Lung (tissue), 11 donors: ENCODE measurements at regions not wholly inside any gene's neighbourhood (a gene's known extent, or its start where the extent isn't known, plus 50 kb on each side); places are given as distances from the start of the nearest gene placed in this dataset.

Experiments used
- ATAC-seq: fragments of 200-7000 bp; cut with Tn5 transposase; one replicate; pipeline ENCODE4 v1.9.1; 2020; ENCODE audit warnings: moderate number of reproducible peaks; ENCODE audit not compliant: insufficient read depth, low FRiP score
- DNase-seq, 3 donors: peaks; one replicate each; pipeline ENCODE4 v3.0.0-alpha.2; 2013 to 2017
- H3K27ac ChIP-seq, 2 donors: one replicate each; pipeline ENCODE4 v1.5.1; 2013; ENCODE audit warnings: mild to moderate bottlenecking in 2 of 2, moderate library complexity in 2 of 2, control low read depth in 1 of 2, inconsistent platforms in 1 of 2, low read depth in 1 of 2, low read length in 1 of 2
- H3K27me3 ChIP-seq, 3 donors: one replicate each; pipeline ENCODE4 v1.5.1; 2013; ENCODE audit warnings: low read length in 2 of 3; ENCODE audit not compliant: control insufficient read depth in 3 of 3, insufficient read depth in 3 of 3
- H3K36me3 ChIP-seq, 4 donors: one replicate each; pipeline ENCODE4 v1.5.1; 2013; ENCODE audit warnings: low read length in 4 of 4, mild to moderate bottlenecking in 1 of 4, moderate library complexity in 1 of 4; ENCODE audit not compliant: control insufficient read depth in 4 of 4, insufficient read depth in 4 of 4
- H3K4me1 ChIP-seq, 5 donors: one replicate each; pipeline ENCODE4 v1.5.1; 2013; ENCODE audit warnings: low read length in 5 of 5, mild to moderate bottlenecking in 2 of 5, moderate library complexity in 1 of 5; ENCODE audit not compliant: control insufficient read depth in 5 of 5, insufficient read depth in 5 of 5
- H3K4me3 ChIP-seq: one replicate; pipeline ENCODE4 v1.5.1; 2013; ENCODE audit warnings: mild to moderate bottlenecking, control low read depth, moderate library complexity
- H3K9ac ChIP-seq, 2 donors: one replicate each; pipeline ENCODE4 v1.5.1; 2013; ENCODE audit warnings: low read length in 2 of 2, control low read depth in 1 of 2; ENCODE audit not compliant: insufficient read depth in 1 of 2
- H3K9me3 ChIP-seq, 4 donors: one replicate each; pipeline ENCODE4 v1.5.1; 2013; ENCODE audit warnings: low read length in 3 of 4, mild to moderate bottlenecking in 1 of 4, moderate library complexity in 1 of 4; ENCODE audit not compliant: control insufficient read depth in 4 of 4, insufficient read depth in 3 of 4
- WGBS, 2 donors: extraction: QIAGEN DNeasy Blood & Tissue Kit; methylation state at CpG; one replicate each; pipeline ENCODE4 v1.1.7; 2013; 5-methylcytosine and 5-hydroxymethylcytosine counted together
- TF ChIP-seq, protein P1 (sequence below): IDR thresholded peaks from 2 replicates; pipeline ENCODE4 v1.5.1; 2012; ENCODE audit warnings: mild to moderate bottlenecking; ENCODE audit errors: control extremely low read depth, extremely low read depth
- donor health status: control.
- donor health status: control.
- donor health status: Bipolar disorder and iron deficiency.
- donor health status: healthy.
- donor health status: DM: yes; HTN: yes; CAD: no.

- Histone ChIP-seq H3K4me3 (no peak overlapping the region), H3K9me3 (no peaks in the 10 kb centered on the region), H3K27ac (no peak overlapping the region), H3K27me3 (no peaks in the 10 kb centered on the region), H3K4me1 (no peaks in the 10 kb centered on the region), H3K36me3 (no peaks in the 10 kb centered on the region), H3K9ac (no peak overlapping the region)
- WGBS, 2 donors = 65 to 79% methylated on average over 5 of the region's 5 CpGs
- TF ChIP-seq, protein P1, sequence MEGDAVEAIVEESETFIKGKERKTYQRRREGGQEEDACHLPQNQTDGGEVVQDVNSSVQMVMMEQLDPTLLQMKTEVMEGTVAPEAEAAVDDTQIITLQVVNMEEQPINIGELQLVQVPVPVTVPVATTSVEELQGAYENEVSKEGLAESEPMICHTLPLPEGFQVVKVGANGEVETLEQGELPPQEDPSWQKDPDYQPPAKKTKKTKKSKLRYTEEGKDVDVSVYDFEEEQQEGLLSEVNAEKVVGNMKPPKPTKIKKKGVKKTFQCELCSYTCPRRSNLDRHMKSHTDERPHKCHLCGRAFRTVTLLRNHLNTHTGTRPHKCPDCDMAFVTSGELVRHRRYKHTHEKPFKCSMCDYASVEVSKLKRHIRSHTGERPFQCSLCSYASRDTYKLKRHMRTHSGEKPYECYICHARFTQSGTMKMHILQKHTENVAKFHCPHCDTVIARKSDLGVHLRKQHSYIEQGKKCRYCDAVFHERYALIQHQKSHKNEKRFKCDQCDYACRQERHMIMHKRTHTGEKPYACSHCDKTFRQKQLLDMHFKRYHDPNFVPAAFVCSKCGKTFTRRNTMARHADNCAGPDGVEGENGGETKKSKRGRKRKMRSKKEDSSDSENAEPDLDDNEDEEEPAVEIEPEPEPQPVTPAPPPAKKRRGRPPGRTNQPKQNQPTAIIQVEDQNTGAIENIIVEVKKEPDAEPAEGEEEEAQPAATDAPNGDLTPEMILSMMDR = no peak
- DNase-seq (no peak), ATAC-seq (no peak)
Measured at GRCh38 chr6:153767127-153767526, 271.9 kb upstream of the OPRM1 start.

GRCh38 chr6:153758516-153758915 is 280.5 kb upstream of the OPRM1 start:
- no peak overlapping the region for H3K9ac ChIP-seq
- H3K36me3 ChIP-seq = no peaks in the 10 kb centered on the region
- no peaks in the 10 kb centered on the region for H3K4me1 ChIP-seq
- no peaks in the 10 kb centered on the region for H3K27me3 ChIP-seq
- no peak overlapping the region for H3K4me3 ChIP-seq
- H3K27ac ChIP-seq = no peak overlapping the region
- WGBS, 2 donors = 80 to 82% methylated on average over 2 of the region's 2 CpGs
- no peaks in the 10 kb centered on the region for H3K9me3 ChIP-seq
- ATAC-seq = no peak
- TF ChIP-seq, protein P1 = no peak
- DNase-seq = no peak

GRCh38 chr6:153735761-153736160 is 303.3 kb upstream of the OPRM1 start:
- Histone ChIP-seq H3K4me3 (no peak overlapping the region), H3K27me3 (no peaks in the 10 kb centered on the region), H3K9me3 (peaks cover 0 to 13% (median 0%) of the 10 kb centered on the region in 4 donors), H3K4me1 (peaks cover 0 to 2% (median 0%) of the 10 kb centered on the region in 5 donors), H3K36me3 (no peaks in the 10 kb centered on the region), H3K9ac (no peak overlapping the region), H3K27ac (no peak overlapping the region)
- DNase-seq (no peak), ATAC-seq (no peak)
- 76 to 78% methylated on average over 5 of the region's 5 CpGs for WGBS, 2 donors
- TF ChIP-seq, protein P1 = no peak

- Histone ChIP-seq H3K36me3 (no peaks in the 10 kb centered on the region), H3K27me3 (no peaks in the 10 kb centered on the region), H3K4me1 (no peaks in the 10 kb centered on the region), H3K9ac (no peak overlapping the region), H3K9me3 (no peaks in the 10 kb centered on the region), H3K4me3 (no peak overlapping the region), H3K27ac (no peak overlapping the region)
- no peak for ATAC-seq
- TF ChIP-seq, protein P1 = no peak
- 15 to 32% methylated on average over 2 of the region's 2 CpGs for WGBS, 2 donors
- peak in 1 of 3 donors; percentile 13 for DNase-seq
Measured at GRCh38 chr6:153729189-153729588, 309.9 kb upstream of the OPRM1 start.
